SK-N-SH (cell line): ENCODE measurements at regions not wholly inside any gene's neighbourhood (a gene's known extent, or its start where the extent isn't known, plus 50 kb on each side); places are given as distances from the start of the nearest gene placed in this dataset.

Source experiments
- CTCF ChIA-PET: fragments of 300-600, 350-600 bp; formaldehyde crosslinking; extraction: SDS; loops from one replicate; lab custom pipeline; 2021; lab: Yijun Ruan, JAX
- POLR2A ChIA-PET: fragments of 350-600 bp; sonication (Branson Sonifier 250); formaldehyde crosslinking; extraction: SDS; loops from one replicate; lab custom pipeline; 2020; ENCODE audit warnings: antibody characterized with exemption, inconsistent platforms; lab: Yijun Ruan, JAX
- DNase-seq: peaks from one replicate; pipeline ENCODE4 v3.0.0; 2012
- H2AFZ ChIP-seq: fragments of 200-600 bp; sonication (generic); 2 replicates; pipeline ENCODE4 v1.8.1; 2016; ENCODE audit warnings: antibody characterized with exemption, mild to moderate bottlenecking, low read depth
- H3F3A ChIP-seq: fragments of 200-600 bp; sonication (generic); replicated peaks from 2 replicates; pipeline ENCODE3; 2016; ENCODE audit warnings: antibody characterized with exemption, mild to moderate bottlenecking; ENCODE audit not compliant: insufficient read depth
- H3K27ac ChIP-seq, 2 experiments: fragments of 200-500 bp in 1 of 2; fragments of 200-600 bp in 1 of 2; sonication (Bioruptor generic) in 1 of 2; sonication (generic), shearing (Covaris generic) in 1 of 2; 2 replicates each; pipeline versions ENCODE4 v1.5.1 to v1.6.1; 2014 to 2016; ENCODE audit warnings: low read depth in 2 of 2, inconsistent platforms in 1 of 2, low read length in 1 of 2, mild to moderate bottlenecking in 1 of 2, mixed read lengths in 1 of 2
- H3K27me3 ChIP-seq: fragments of 200-600 bp; sonication (generic), shearing (Covaris generic); 2 replicates; pipeline ENCODE4 v1.6.1; 2016; ENCODE audit warnings: mixed run types; ENCODE audit not compliant: insufficient read depth
- H3K36me3 ChIP-seq, 2 experiments: fragments of 200-500 bp in 1 of 2; fragments of 200-600 bp in 1 of 2; sonication (Bioruptor generic) in 1 of 2; sonication (generic) in 1 of 2; replicated peaks in 1 of 2; 2 replicates each; pipeline versions ENCODE3 to v1.5.1; 2014 to 2016; ENCODE audit warnings: low read length in 1 of 2, mild to moderate bottlenecking in 1 of 2; ENCODE audit not compliant: insufficient read depth in 2 of 2, control insufficient read depth in 1 of 2
- H3K4me1 ChIP-seq, 2 experiments: fragments of 200-500 bp in 1 of 2; fragments of 200-600 bp in 1 of 2; sonication (Bioruptor generic) in 1 of 2; sonication (generic), shearing (Covaris generic) in 1 of 2; 2 replicates each; pipeline versions ENCODE4 v1.5.1 to v1.6.1; 2014 to 2016; ENCODE audit warnings: low read depth in 1 of 2, low read length in 1 of 2, mixed run types in 1 of 2; ENCODE audit not compliant: insufficient read depth in 2 of 2, control insufficient read depth in 1 of 2
- H3K4me2 ChIP-seq: fragments of 200-600 bp; sonication (generic), shearing (Covaris generic); 2 replicates; pipeline ENCODE4 v1.6.1; 2017; ENCODE audit warnings: mixed run types
- H3K4me3 ChIP-seq, 2 experiments: fragments of 200-500 bp in 1 of 2; fragments of 200-600 bp in 1 of 2; sonication (Bioruptor generic) in 1 of 2; sonication (generic), shearing (Covaris generic) in 1 of 2; 2 replicates each; pipeline versions ENCODE4 v1.5.1 to v1.8.1; 2014 to 2016; ENCODE audit warnings: low read depth in 2 of 2, inconsistent platforms in 1 of 2, low read length in 1 of 2, mild to moderate bottlenecking in 1 of 2, mixed read lengths in 1 of 2, moderate library complexity in 1 of 2
- H3K79me2 ChIP-seq: fragments of 200-600 bp; sonication (generic); 2 replicates; pipeline ENCODE4 v1.8.1; 2017; ENCODE audit warnings: mild to moderate bottlenecking; ENCODE audit not compliant: insufficient read depth
- H3K9ac ChIP-seq: fragments of 200-600 bp; sonication (generic); 2 replicates; pipeline ENCODE4 v1.6.1; 2017; ENCODE audit warnings: mixed run types
- H3K9me2 ChIP-seq: fragments of 200-600 bp; sonication (generic); 2 replicates; pipeline ENCODE4 v1.6.1; 2017; ENCODE audit warnings: mixed run types
- H3K9me3 ChIP-seq: fragments of 200-600 bp; sonication (generic); 2 replicates; pipeline ENCODE4 v1.6.1; 2017; ENCODE audit warnings: mixed run types, mild to moderate bottlenecking, moderate library complexity
- H4K20me1 ChIP-seq: fragments of 200-600 bp; sonication (generic); 2 replicates; pipeline ENCODE4 v1.6.1; 2017; ENCODE audit warnings: mild to moderate bottlenecking, mixed run types; ENCODE audit not compliant: insufficient read depth
- CHD2 ChIP-seq: fragments of 150-350 bp; IDR thresholded peaks from 2 replicates; pipeline ENCODE4 v1.6.1; 2018; ENCODE audit warnings: low read length; ENCODE audit not compliant: partially characterized antibody
- FOXM1 ChIP-seq: IDR thresholded peaks from 2 replicates; pipeline ENCODE4 v1.4.0; 2012; ENCODE audit warnings: low read depth, mild to moderate bottlenecking
- GATA2 ChIP-seq: sonication (generic); formaldehyde crosslinking; IDR thresholded peaks from 2 replicates; pipeline ENCODE4 v1.5.0; 2020; ENCODE audit warnings: mild to moderate bottlenecking, missing genetic modification reagents
- JUND ChIP-seq: IDR thresholded peaks from 2 replicates; pipeline ENCODE4 v1.4.0; 2012
- MAX ChIP-seq: IDR thresholded peaks from 2 replicates; pipeline ENCODE4 v1.4.0; 2012; ENCODE audit warnings: low read depth
- NFIC ChIP-seq: IDR thresholded peaks from 2 replicates; pipeline ENCODE4 v1.4.0; 2012; ENCODE audit warnings: borderline replicate concordance
- NRF1 ChIP-seq: IDR thresholded peaks from 2 replicates; pipeline ENCODE4 v1.6.1; 2012; ENCODE audit warnings: low read depth, mild to moderate bottlenecking, low read length
- POLR2AphosphoS5 ChIP-seq: IDR thresholded peaks from 2 replicates; pipeline ENCODE4 v1.6.1; 2012; ENCODE audit warnings: low read depth, low read length
- RFX5 ChIP-seq: IDR thresholded peaks from 2 replicates; pipeline ENCODE4 v1.6.1; 2012; ENCODE audit warnings: mild to moderate bottlenecking, improper control_type of control experiment, low read length
- RXRA ChIP-seq: IDR thresholded peaks from 2 replicates; pipeline ENCODE4 v1.4.0; 2012; ENCODE audit warnings: low read depth, mild to moderate bottlenecking, borderline replicate concordance
- SMC3 ChIP-seq: IDR thresholded peaks from 2 replicates; pipeline ENCODE4 v1.6.1; 2012; ENCODE audit warnings: low read depth, low read length, improper control_type of control experiment
- TAF1 ChIP-seq: IDR thresholded peaks from 2 replicates; pipeline ENCODE4 v1.6.1; 2012; ENCODE audit warnings: low read depth, mild to moderate bottlenecking, low read length, moderate library complexity, borderline replicate concordance
- TCF12 ChIP-seq: IDR thresholded peaks from 2 replicates; pipeline ENCODE4 v1.4.0; 2012
- TEAD4 ChIP-seq: IDR thresholded peaks from 2 replicates; pipeline ENCODE4 v1.4.0; 2012; ENCODE audit warnings: mild to moderate bottlenecking, borderline replicate concordance; ENCODE audit not compliant: insufficient read depth
- YY1 ChIP-seq: IDR thresholded peaks from 2 replicates; pipeline ENCODE4 v1.4.0; 2012; ENCODE audit warnings: low read depth, mild to moderate bottlenecking
- WGBS: methylation state at CpG from one replicate; pipeline ENCODE4 v1.1.6; 2017; ENCODE audit warnings: low lambda C conversion rate; 5-methylcytosine and 5-hydroxymethylcytosine counted together
- TF ChIP-seq, protein P1 (sequence below): IDR thresholded peaks from 2 replicates; pipeline ENCODE4 v1.4.0; 2012; ENCODE audit warnings: low read depth, borderline replicate concordance
- TF ChIP-seq, protein P2 (sequence below): fragments of 150-350 bp; IDR thresholded peaks from 2 replicates; pipeline ENCODE4 v1.6.1; 2017; ENCODE audit warnings: antibody characterized with exemption, low read length, low read depth, borderline replicate concordance
- TF ChIP-seq, protein P3 (sequence below): fragments of 200-600 bp; sonication (generic); IDR thresholded peaks from 2 replicates; pipeline ENCODE4 v1.6.1; 2017; ENCODE audit warnings: antibody characterized with exemption, mild to moderate bottlenecking, moderate library complexity

GRCh38 chrX:28303486-28303885 is 283.8 kb upstream of the IL1RAPL1 start:
- Histone ChIP-seq H3K27me3 (no peaks in the 10 kb centered on the region), H3K4me2 (no peak overlapping the region), H3K9me2 (no peaks in the 10 kb centered on the region), H3K27ac (no peak overlapping the region), H3K9me3 (no peaks in the 10 kb centered on the region), H4K20me1 (no peaks in the 10 kb centered on the region), H3F3A (no peaks in the 10 kb centered on the region), H3K4me3 (no peak overlapping the region), H2AFZ (no peak overlapping the region), H3K4me1 (no peaks in the 10 kb centered on the region), H3K9ac (no peak overlapping the region), H3K36me3 (no peaks in the 10 kb centered on the region), H3K79me2 (no peaks in the 10 kb centered on the region)
- ChIA-PET CTCF (no interaction called here), POLR2A (no interaction called here)
- WGBS, result 2% methylated on average over 2 of the region's 2 CpGs
- DNase-seq, result no peak
- TF ChIP-seq FOXM1, result no peak
- no peak for TF ChIP-seq NRF1
- TF ChIP-seq TEAD4, result no peak
- TF ChIP-seq, protein P1, sequence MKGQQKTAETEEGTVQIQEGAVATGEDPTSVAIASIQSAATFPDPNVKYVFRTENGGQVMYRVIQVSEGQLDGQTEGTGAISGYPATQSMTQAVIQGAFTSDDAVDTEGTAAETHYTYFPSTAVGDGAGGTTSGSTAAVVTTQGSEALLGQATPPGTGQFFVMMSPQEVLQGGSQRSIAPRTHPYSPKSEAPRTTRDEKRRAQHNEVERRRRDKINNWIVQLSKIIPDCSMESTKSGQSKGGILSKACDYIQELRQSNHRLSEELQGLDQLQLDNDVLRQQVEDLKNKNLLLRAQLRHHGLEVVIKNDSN, result no peak
- no peak for TF ChIP-seq TAF1
- no peak for TF ChIP-seq SMC3

DNA sequence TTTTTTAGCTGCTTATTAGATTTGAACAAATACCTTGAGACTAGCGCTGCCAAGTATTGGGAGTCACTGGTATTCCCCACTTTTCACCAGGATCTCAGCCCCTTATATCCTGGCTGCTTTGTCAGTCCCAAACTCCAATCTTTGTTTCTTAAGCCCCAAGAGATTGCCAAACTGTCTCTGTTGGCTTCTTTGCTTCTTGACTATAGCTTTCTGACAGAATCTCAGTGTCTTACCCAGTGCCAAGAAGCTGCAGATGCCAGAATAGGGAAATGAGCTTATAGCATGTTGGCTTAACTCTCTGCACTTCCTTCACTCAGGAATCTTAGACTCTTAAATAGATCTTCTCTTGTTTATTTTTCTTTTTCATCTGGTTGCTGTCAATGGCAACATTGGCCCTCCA is 297.5 kb upstream of the DCAF8L1 start:
- Histone ChIP-seq H3F3A (no peaks in the 10 kb centered on the region), H4K20me1 (no peaks in the 10 kb centered on the region)
- WGBS, result 0% methylated on average over 1 of the region's 1 CpG
- TF ChIP-seq POLR2AphosphoS5 (no peak), NFIC (no peak), RXRA (no peak), JUND (no peak)
- TF ChIP-seq, protein P2, sequence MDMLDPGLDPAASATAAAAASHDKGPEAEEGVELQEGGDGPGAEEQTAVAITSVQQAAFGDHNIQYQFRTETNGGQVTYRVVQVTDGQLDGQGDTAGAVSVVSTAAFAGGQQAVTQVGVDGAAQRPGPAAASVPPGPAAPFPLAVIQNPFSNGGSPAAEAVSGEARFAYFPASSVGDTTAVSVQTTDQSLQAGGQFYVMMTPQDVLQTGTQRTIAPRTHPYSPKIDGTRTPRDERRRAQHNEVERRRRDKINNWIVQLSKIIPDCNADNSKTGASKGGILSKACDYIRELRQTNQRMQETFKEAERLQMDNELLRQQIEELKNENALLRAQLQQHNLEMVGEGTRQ, result no peak
- TF ChIP-seq, all 33 proteins: peak for 0
- Histone ChIP-seq H3K36me3 (no peaks in the 10 kb centered on the region), H3K9me3 (no peaks in the 10 kb centered on the region), H3K4me2 (no peak overlapping the region), H3K9ac (no peak overlapping the region), H2AFZ (no peak overlapping the region), H3K79me2 (no peaks in the 10 kb centered on the region), H3K4me3 (no peak overlapping the region), H3K4me1 (no peaks in the 10 kb centered on the region), H3K9me2 (no peaks in the 10 kb centered on the region), H3K27ac (no peak overlapping the region), H3K27me3 (no peaks in the 10 kb centered on the region)
- ChIA-PET POLR2A (no interaction called here), CTCF (no interaction called here)
- no peak for DNase-seq

- H3K9ac ChIP-seq, result no peak overlapping the region
- POLR2A ChIA-PET, result no interaction called here
- DNase-seq, result no peak
- no peaks in the 10 kb centered on the region for H3F3A ChIP-seq
- H3K4me2 ChIP-seq, result no peak overlapping the region
- CTCF ChIA-PET, result no interaction called here
- H2AFZ ChIP-seq, result no peak overlapping the region
- no peaks in the 10 kb centered on the region for H3K36me3 ChIP-seq
- no peaks in the 10 kb centered on the region for H3K79me2 ChIP-seq
- H3K4me3 ChIP-seq, result no peak overlapping the region
- H3K4me1 ChIP-seq, result no peaks in the 10 kb centered on the region
- H3K9me2 ChIP-seq, result no peaks in the 10 kb centered on the region
- no peaks in the 10 kb centered on the region for H4K20me1 ChIP-seq
- H3K27ac ChIP-seq, result no peak overlapping the region
- 2% methylated on average over 4 of the region's 4 CpGs for WGBS
- H3K9me3 ChIP-seq, result no peaks in the 10 kb centered on the region
- H3K27me3 ChIP-seq, result no peaks in the 10 kb centered on the region
- TF ChIP-seq, protein P3, sequence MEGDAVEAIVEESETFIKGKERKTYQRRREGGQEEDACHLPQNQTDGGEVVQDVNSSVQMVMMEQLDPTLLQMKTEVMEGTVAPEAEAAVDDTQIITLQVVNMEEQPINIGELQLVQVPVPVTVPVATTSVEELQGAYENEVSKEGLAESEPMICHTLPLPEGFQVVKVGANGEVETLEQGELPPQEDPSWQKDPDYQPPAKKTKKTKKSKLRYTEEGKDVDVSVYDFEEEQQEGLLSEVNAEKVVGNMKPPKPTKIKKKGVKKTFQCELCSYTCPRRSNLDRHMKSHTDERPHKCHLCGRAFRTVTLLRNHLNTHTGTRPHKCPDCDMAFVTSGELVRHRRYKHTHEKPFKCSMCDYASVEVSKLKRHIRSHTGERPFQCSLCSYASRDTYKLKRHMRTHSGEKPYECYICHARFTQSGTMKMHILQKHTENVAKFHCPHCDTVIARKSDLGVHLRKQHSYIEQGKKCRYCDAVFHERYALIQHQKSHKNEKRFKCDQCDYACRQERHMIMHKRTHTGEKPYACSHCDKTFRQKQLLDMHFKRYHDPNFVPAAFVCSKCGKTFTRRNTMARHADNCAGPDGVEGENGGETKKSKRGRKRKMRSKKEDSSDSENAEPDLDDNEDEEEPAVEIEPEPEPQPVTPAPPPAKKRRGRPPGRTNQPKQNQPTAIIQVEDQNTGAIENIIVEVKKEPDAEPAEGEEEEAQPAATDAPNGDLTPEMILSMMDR, result no peak
- TF ChIP-seq TCF12 (no peak), TAF1 (no peak), GATA2 (CRISPR knock-in tag) (no peak), POLR2AphosphoS5 (no peak), MAX (no peak), TEAD4 (no peak), CHD2 (no peak), NRF1 (no peak), RFX5 (no peak), YY1 (no peak)
- TF ChIP-seq, protein P2, result no peak
- TF ChIP-seq, protein P1, result no peak
These were observed 297.0 kb upstream of the DCAF8L1 start for GRCh38 chrX:28278251-28278650.
